ENCODE measurements at regions not wholly inside any gene's neighbourhood (a gene's known extent, or its start where the extent isn't known, plus 50 kb on each side); places are given as distances from the start of the nearest gene placed in this dataset.
A peak's percentile ranks its signal among the peaks of the same experiment; 100 is the strongest.

DNA sequence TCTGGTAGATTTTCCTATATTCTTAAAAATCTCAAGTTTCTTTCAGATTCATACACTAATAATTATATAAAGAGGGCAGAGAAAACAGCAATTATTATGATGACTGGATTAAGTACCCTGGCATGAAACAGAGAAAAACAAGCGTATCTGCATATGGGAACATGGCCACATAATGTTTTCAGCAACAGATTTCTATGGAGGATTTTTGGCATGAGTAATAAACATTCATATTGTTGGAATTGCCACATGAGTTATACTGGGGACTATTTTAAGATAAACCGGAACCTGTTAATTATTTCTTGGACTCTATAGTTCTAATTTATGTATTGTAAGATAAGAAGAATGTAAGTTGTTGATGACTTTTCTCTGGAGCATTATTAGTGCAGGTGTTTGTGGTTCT, 112.7 kb downstream of the OXSM start:
- Histone ChIP-seq H3K27ac (ENCODE audit: low read depth in 1 of 2, low read length in 1 of 2) (no peak overlapping the region), H3K27me3 (ENCODE audit: control insufficient read depth in 2 of 2, insufficient read depth in 1 of 2, low read length in 1 of 2) (no peaks in the 10 kb centered on the region), H3K9me3 (ENCODE audit: control insufficient read depth in 2 of 2, insufficient read depth in 1 of 2, low read length in 1 of 2) (no peaks in the 10 kb centered on the region), H3K4me3 (ENCODE audit: low read length in 2 of 2) (no peak overlapping the region), H3K4me1 (ENCODE audit: control insufficient read depth in 2 of 2, insufficient read depth in 2 of 2, low read length in 2 of 2) (no peaks in the 10 kb centered on the region), H3K36me3 (ENCODE audit: control insufficient read depth in 2 of 2, insufficient read depth in 2 of 2, low read length in 1 of 2) (no peaks in the 10 kb centered on the region)
- no peak for DNase-seq (ENCODE audit: low read depth in 6 of 9, low spot score in 9 of 9)
- 95% methylated on average over 2 of the region's 2 CpGs for WGBS

- WGBS: 84% methylated on average over 3 of the region's 3 CpGs
- Histone ChIP-seq H3K9me3 (ENCODE audit: control insufficient read depth in 2 of 2, insufficient read depth in 1 of 2, low read length in 1 of 2) (no peaks in the 10 kb centered on the region), H3K4me1 (ENCODE audit: control insufficient read depth in 2 of 2, insufficient read depth in 2 of 2, low read length in 2 of 2) (no peaks in the 10 kb centered on the region), H3K36me3 (ENCODE audit: control insufficient read depth in 2 of 2, insufficient read depth in 2 of 2, low read length in 1 of 2) (no peaks in the 10 kb centered on the region), H3K27ac (ENCODE audit: low read depth in 1 of 2, low read length in 1 of 2) (no peak overlapping the region), H3K27me3 (ENCODE audit: control insufficient read depth in 2 of 2, insufficient read depth in 1 of 2, low read length in 1 of 2) (no peaks in the 10 kb centered on the region), H3K4me3 (ENCODE audit: low read length in 2 of 2) (no peak overlapping the region)
- no peak for DNase-seq (ENCODE audit: low read depth in 6 of 9, low spot score in 9 of 9)
These were observed 113.7 kb downstream of the OXSM start for GRCh38 chr3:25903371-25904129.

- peak in 1 of 9 donors; percentile 20 for DNase-seq (ENCODE audit: low read depth in 6 of 9, low spot score in 9 of 9)
- 95% methylated on average over 3 of the region's 3 CpGs for WGBS
- no peak overlapping the region for H3K4me3 ChIP-seq (ENCODE audit: low read length in 2 of 2)
These were observed 114.3 kb downstream of the OXSM start for GRCh38 chr3:25904206-25904605.

DNA sequence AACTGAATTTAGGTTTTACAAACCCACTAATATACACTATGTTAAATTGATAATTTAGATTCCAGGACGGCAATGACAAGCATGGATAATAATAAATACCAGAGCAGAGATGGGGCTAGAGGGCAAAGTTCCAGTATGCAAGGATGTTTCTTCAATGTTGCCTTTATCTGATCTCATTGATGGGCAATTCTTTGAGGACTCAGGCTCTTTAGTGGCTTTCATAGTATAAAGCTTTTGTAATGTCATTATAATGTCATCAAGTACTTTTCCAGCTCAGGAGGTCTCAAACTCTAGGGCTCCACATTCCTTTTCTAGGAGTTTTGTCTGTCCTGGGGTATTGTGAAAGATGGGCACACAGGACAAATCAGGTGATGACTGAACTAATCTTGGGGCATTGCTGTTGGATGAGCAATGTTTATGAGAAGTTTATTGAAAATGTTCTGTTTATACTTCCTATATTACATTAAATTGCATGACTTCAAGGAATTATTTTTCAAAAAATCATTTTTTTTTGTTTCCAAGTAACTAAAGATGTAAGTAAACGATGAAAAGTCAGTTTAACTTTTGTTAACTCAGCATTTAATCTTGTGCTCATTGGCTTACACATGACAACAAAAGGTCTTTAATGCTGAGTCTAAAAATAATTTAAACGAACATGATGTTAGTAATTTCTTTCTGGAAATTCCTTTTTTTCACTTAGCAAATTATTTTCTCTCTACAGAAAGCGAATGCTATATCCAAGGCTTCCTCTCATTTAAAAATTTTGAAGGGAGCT, 116.4 kb downstream of the OXSM start:
- Histone ChIP-seq H3K36me3 (ENCODE audit: control insufficient read depth in 2 of 2, insufficient read depth in 2 of 2, low read length in 1 of 2) (no peaks in the 10 kb centered on the region), H3K27ac (ENCODE audit: low read depth in 1 of 2, low read length in 1 of 2) (no peak overlapping the region), H3K27me3 (ENCODE audit: control insufficient read depth in 2 of 2, insufficient read depth in 1 of 2, low read length in 1 of 2) (no peaks in the 10 kb centered on the region), H3K4me3 (ENCODE audit: low read length in 2 of 2) (no peak overlapping the region), H3K4me1 (ENCODE audit: control insufficient read depth in 2 of 2, insufficient read depth in 2 of 2, low read length in 2 of 2) (peaks cover 0 to 3% of the 10 kb centered on the region in 2 donors), H3K9me3 (ENCODE audit: control insufficient read depth in 2 of 2, insufficient read depth in 1 of 2, low read length in 1 of 2) (no peaks in the 10 kb centered on the region)
- no peak for DNase-seq (ENCODE audit: low read depth in 6 of 9, low spot score in 9 of 9)
- WGBS: 94% methylated on average over 4 of the region's 4 CpGs

More at GRCh38 chr3:25904206-25904605, 114.3 kb downstream of the OXSM start:
- Histone ChIP-seq H3K4me1 (ENCODE audit: control insufficient read depth in 2 of 2, insufficient read depth in 2 of 2, low read length in 2 of 2) (no peaks in the 10 kb centered on the region), H3K36me3 (ENCODE audit: control insufficient read depth in 2 of 2, insufficient read depth in 2 of 2, low read length in 1 of 2) (no peaks in the 10 kb centered on the region), H3K27me3 (ENCODE audit: control insufficient read depth in 2 of 2, insufficient read depth in 1 of 2, low read length in 1 of 2) (no peaks in the 10 kb centered on the region), H3K9me3 (ENCODE audit: control insufficient read depth in 2 of 2, insufficient read depth in 1 of 2, low read length in 1 of 2) (no peaks in the 10 kb centered on the region), H3K27ac (ENCODE audit: low read depth in 1 of 2, low read length in 1 of 2) (no peak overlapping the region)

DNA sequence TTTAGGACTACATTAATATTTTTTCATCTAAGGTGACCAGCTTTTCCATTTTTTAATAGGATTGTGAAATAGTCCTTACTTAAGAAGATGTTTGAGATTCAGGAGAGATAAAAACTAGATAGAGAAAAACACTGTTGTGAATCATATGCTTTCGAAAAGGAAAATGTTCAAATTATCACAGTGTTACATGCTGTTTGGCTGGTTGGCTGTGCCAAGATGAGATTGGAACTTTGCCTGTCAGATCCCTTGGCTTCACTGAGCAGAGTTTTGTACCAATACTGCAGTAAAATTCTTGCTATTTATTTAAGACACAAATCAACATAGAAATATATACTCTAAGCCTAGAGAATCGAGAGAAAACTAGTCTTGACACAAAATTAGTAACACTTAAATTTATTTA, 117.2 kb downstream of the OXSM start:
- Histone ChIP-seq H3K4me3 (ENCODE audit: low read length in 2 of 2) (no peak overlapping the region), H3K27me3 (ENCODE audit: control insufficient read depth in 2 of 2, insufficient read depth in 1 of 2, low read length in 1 of 2) (no peaks in the 10 kb centered on the region), H3K4me1 (ENCODE audit: control insufficient read depth in 2 of 2, insufficient read depth in 2 of 2, low read length in 2 of 2) (peaks cover 0 to 8% of the 10 kb centered on the region in 2 donors), H3K27ac (ENCODE audit: low read depth in 1 of 2, low read length in 1 of 2) (no peak overlapping the region), H3K9me3 (ENCODE audit: control insufficient read depth in 2 of 2, insufficient read depth in 1 of 2, low read length in 1 of 2) (no peaks in the 10 kb centered on the region), H3K36me3 (ENCODE audit: control insufficient read depth in 2 of 2, insufficient read depth in 2 of 2, low read length in 1 of 2) (no peaks in the 10 kb centered on the region)
- no peak for DNase-seq (ENCODE audit: low read depth in 6 of 9, low spot score in 9 of 9)
- WGBS: 92% methylated on average over 2 of the region's 2 CpGs

- Histone ChIP-seq H3K4me3 (ENCODE audit: low read length in 2 of 2) (no peak overlapping the region), H3K27ac (ENCODE audit: low read depth in 1 of 2, low read length in 1 of 2) (no peak overlapping the region), H3K9me3 (ENCODE audit: control insufficient read depth in 2 of 2, insufficient read depth in 1 of 2, low read length in 1 of 2) (no peaks in the 10 kb centered on the region), H3K36me3 (ENCODE audit: control insufficient read depth in 2 of 2, insufficient read depth in 2 of 2, low read length in 1 of 2) (no peaks in the 10 kb centered on the region), H3K4me1 (ENCODE audit: control insufficient read depth in 2 of 2, insufficient read depth in 2 of 2, low read length in 2 of 2) (peaks cover 0 to 10% of the 10 kb centered on the region in 2 donors), H3K27me3 (ENCODE audit: control insufficient read depth in 2 of 2, insufficient read depth in 1 of 2, low read length in 1 of 2) (no peaks in the 10 kb centered on the region)
- WGBS: 87% methylated on average over 2 of the region's 2 CpGs
- DNase-seq (ENCODE audit: low read depth in 6 of 9, low spot score in 9 of 9): no peak
These were observed 120.2 kb downstream of the OXSM start for GRCh38 chr3:25910105-25910504.

DNA sequence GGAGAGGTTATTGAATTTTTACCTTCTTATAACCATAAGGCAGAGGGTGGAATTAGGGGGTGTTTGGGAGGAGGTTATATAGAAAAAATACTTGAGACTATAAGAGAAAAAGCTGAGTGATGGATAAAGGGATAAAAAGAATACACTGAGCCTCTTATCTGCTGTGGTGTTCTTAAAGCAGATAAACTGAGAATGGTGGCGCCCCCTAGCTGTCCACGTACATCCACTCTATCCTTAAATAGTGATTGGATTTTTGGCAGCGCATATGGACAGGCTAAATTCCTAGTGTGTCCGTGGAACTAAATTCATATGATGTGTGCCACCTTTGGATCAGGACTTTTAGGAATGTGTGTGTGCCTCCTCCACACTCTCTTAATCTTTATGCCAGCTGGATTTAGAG, 121.1 kb downstream of the OXSM start:
- 81% methylated on average over 4 of the region's 4 CpGs for WGBS
- Histone ChIP-seq H3K4me1 (ENCODE audit: control insufficient read depth in 2 of 2, insufficient read depth in 2 of 2, low read length in 2 of 2) (peaks cover 0 to 10% of the 10 kb centered on the region in 2 donors), H3K9me3 (ENCODE audit: control insufficient read depth in 2 of 2, insufficient read depth in 1 of 2, low read length in 1 of 2) (no peaks in the 10 kb centered on the region), H3K4me3 (ENCODE audit: low read length in 2 of 2) (no peak overlapping the region), H3K27me3 (ENCODE audit: control insufficient read depth in 2 of 2, insufficient read depth in 1 of 2, low read length in 1 of 2) (no peaks in the 10 kb centered on the region), H3K36me3 (ENCODE audit: control insufficient read depth in 2 of 2, insufficient read depth in 2 of 2, low read length in 1 of 2) (no peaks in the 10 kb centered on the region), H3K27ac (ENCODE audit: low read depth in 1 of 2, low read length in 1 of 2) (peak overlapping the region in 1 of 2 donors; percentile 76)
- peak in 8 of 9 donors; percentile 27 to 70 (median 41) for DNase-seq (ENCODE audit: low read depth in 6 of 9, low spot score in 9 of 9)

DNA sequence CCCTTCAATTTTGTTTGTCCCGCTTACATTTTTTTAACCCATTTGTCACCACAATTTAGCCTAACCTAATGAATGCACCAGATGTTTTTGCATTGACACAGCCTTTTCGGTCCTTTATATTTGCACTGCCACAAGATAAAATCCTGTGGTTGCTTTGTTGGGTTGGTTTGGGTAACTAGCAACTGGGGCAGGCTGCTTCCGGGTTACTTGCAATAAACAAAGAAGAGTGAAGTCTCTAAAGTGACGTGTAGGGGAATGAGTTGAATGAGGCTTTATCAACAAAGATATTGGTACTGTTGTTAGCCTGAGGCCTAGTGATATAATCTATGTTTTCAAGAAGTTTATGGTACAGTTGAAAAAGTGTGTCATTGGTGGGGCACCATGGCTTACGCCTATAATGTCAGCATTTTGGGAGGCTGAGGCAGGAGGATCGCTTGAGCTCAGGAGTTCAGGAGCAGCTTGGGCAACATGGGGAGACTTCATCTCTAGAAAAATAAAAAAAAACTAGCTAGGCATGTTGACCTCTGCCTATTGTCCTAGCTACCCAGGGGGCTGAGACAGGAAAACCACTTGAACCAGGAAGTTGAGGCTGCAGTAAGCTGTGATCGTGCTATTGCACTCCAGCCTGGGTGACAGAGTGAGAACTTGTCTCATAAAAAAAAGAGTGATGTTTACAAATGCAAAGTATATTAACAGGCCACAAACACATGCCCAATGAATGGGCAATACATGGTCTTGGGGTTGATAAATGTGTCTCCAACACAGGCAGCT, 121.8 kb downstream of the OXSM start:
- Histone ChIP-seq H3K27me3 (ENCODE audit: control insufficient read depth in 2 of 2, insufficient read depth in 1 of 2, low read length in 1 of 2) (no peaks in the 10 kb centered on the region), H3K36me3 (ENCODE audit: control insufficient read depth in 2 of 2, insufficient read depth in 2 of 2, low read length in 1 of 2) (no peaks in the 10 kb centered on the region), H3K4me3 (ENCODE audit: low read length in 2 of 2) (no peak overlapping the region), H3K27ac (ENCODE audit: low read depth in 1 of 2, low read length in 1 of 2) (peak overlapping the region in 1 of 2 donors; percentile 76), H3K4me1 (ENCODE audit: control insufficient read depth in 2 of 2, insufficient read depth in 2 of 2, low read length in 2 of 2) (peaks cover 0 to 10% of the 10 kb centered on the region in 2 donors), H3K9me3 (ENCODE audit: control insufficient read depth in 2 of 2, insufficient read depth in 1 of 2, low read length in 1 of 2) (no peaks in the 10 kb centered on the region)
- DNase-seq (ENCODE audit: low read depth in 6 of 9, low spot score in 9 of 9): peak; percentile 19 to 90 (median 60)
- 75% methylated on average over 7 of the region's 7 CpGs for WGBS

DNA sequence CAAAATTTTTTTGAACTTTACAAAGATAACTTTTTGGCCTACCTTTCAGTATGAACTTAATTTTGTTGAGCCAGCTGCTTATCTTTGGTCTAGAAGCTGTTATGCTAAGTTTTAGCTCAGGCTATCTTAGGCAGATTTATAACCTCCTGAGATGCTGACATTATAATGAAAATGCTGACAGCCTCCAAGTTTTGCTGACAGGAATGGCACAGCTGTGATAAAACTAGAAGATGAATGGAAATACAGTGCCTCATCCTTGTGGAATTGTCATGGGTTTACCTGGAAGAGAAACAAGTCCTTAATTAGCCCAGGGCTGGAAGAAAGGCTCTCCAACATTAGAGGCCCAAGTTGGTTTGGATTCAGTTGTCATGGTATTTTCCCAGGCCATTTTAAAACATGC, 123.3 kb downstream of the OXSM start:
- Histone ChIP-seq H3K9me3 (ENCODE audit: control insufficient read depth in 2 of 2, insufficient read depth in 1 of 2, low read length in 1 of 2) (no peaks in the 10 kb centered on the region), H3K4me3 (ENCODE audit: low read length in 2 of 2) (no peak overlapping the region), H3K4me1 (ENCODE audit: control insufficient read depth in 2 of 2, insufficient read depth in 2 of 2, low read length in 2 of 2) (peaks cover 0 to 10% of the 10 kb centered on the region in 2 donors), H3K27me3 (ENCODE audit: control insufficient read depth in 2 of 2, insufficient read depth in 1 of 2, low read length in 1 of 2) (no peaks in the 10 kb centered on the region), H3K27ac (ENCODE audit: low read depth in 1 of 2, low read length in 1 of 2) (no peak overlapping the region), H3K36me3 (ENCODE audit: control insufficient read depth in 2 of 2, insufficient read depth in 2 of 2, low read length in 1 of 2) (no peaks in the 10 kb centered on the region)
- no peak for DNase-seq (ENCODE audit: low read depth in 6 of 9, low spot score in 9 of 9)

Data from thymus (tissue), 11 donors.